ENCODE measurements at regions not wholly inside any gene's neighbourhood (a gene's known extent, or its start where the extent isn't known, plus 50 kb on each side); places are given as distances from the start of the nearest gene placed in this dataset.

- Histone ChIP-seq H3K27ac (ENCODE audit: low read length) (no peak overlapping the region), H3K9me3 (no peaks in the 10 kb centered on the region), H3K27me3 (replicated peaks in 1 of 2; ENCODE audit: control insufficient read depth in 2 of 2, extremely low read depth in 1 of 2, insufficient read depth in 2 of 2, low read length in 1 of 2) (peaks cover 0 to 57% of the 10 kb centered on the region in 2 experiments), H3K4me3 (ENCODE audit: control insufficient read depth in 1 of 2, extremely low read depth in 1 of 2, low read length in 1 of 2) (no peak overlapping the region), H3K4me1 (ENCODE audit: control insufficient read depth in 1 of 2, extremely low read depth in 1 of 2, insufficient read depth in 2 of 2, low read length in 2 of 2) (peaks cover 0 to 7% of the 10 kb centered on the region in 2 experiments), H3K36me3 (ENCODE audit: control insufficient read depth in 2 of 2, extremely low read depth in 1 of 2, insufficient read depth in 1 of 2, low read length in 1 of 2) (no peaks in the 10 kb centered on the region)
- DNase-seq (peak in 2 of 35 experiments; percentile 4 to 14), ATAC-seq (replicated peaks in 1 of 4) (no peak)
- Mint-ChIP-seq H3K36me3 (no peaks in the 10 kb centered on the region), H3K4me3 (no peak overlapping the region), H3K27ac (no peak overlapping the region), H3K27me3 (peaks cover 35 to 52% of the 10 kb centered on the region in 2 donors), H3K4me1 (peaks cover 0 to 6% (median 3%) of the 10 kb centered on the region in 3 donors), H3K9me3 (no peaks in the 10 kb centered on the region)
- POLR2A ChIA-PET, result no interaction called here
- CTCF ChIA-PET, result no interaction called here
- 79% methylated on average over 21 of the region's 29 CpGs for WGBS (ENCODE audit: insufficient coverage)
Measured at GRCh38 chr14:101076451-101077198, 173.1 kb upstream of the RTL1 start.

DNA sequence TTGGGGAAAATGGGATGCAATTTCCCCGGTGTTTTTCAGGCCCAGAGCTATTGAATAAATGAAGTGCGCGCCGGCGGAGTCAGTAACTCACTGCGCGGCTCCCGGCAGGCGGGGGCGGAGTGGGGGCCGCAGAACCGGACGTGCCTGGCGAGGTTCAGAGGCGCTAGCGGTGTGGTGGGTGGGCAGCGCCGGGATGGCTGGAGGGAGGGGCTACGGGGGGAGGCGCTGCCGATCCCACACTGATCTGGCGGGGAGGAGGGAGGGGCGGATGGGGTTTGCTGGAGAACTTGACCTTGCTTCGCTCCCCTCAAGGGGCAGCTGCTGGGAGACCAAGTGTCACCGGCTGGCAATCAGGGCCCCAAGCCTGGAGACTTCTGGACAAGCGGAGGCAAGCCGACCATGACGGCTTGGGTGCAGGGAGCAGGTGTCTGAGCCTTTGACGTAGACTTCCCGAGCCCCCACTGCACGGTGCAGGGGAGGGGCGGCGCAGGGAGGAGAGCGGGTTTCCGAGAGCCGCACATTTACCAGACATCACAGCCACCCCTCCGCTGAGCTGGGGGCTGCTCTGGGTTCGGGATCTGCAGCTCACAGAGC lies 174.1 kb upstream of the RTL1 start:
- no peak overlapping the region for H3K27ac ChIP-seq (ENCODE audit: low read length)

GRCh38 chr14:101078170-101078891 lies 174.8 kb upstream of the RTL1 start:
- Histone ChIP-seq H3K27ac (ENCODE audit: low read length) (no peak overlapping the region), H3K4me1 (ENCODE audit: control insufficient read depth in 1 of 2, extremely low read depth in 1 of 2, insufficient read depth in 2 of 2, low read length in 2 of 2) (peaks cover 0 to 7% of the 10 kb centered on the region in 2 experiments), H3K27me3 (replicated peaks in 1 of 2; ENCODE audit: control insufficient read depth in 2 of 2, extremely low read depth in 1 of 2, insufficient read depth in 2 of 2, low read length in 1 of 2) (peaks cover 0 to 67% of the 10 kb centered on the region in 2 experiments), H3K9me3 (no peaks in the 10 kb centered on the region), H3K36me3 (ENCODE audit: control insufficient read depth in 2 of 2, extremely low read depth in 1 of 2, insufficient read depth in 1 of 2, low read length in 1 of 2) (no peaks in the 10 kb centered on the region), H3K4me3 (ENCODE audit: control insufficient read depth in 1 of 2, extremely low read depth in 1 of 2, low read length in 1 of 2) (no peak overlapping the region)
- H3K36me3 Mint-ChIP-seq, result no peaks in the 10 kb centered on the region
- H3K4me3 Mint-ChIP-seq, result no peak overlapping the region
- CTCF ChIA-PET, result no interaction called here
- POLR2A ChIA-PET, result no interaction called here
- H3K27me3 Mint-ChIP-seq, result peaks cover 36 to 52% of the 10 kb centered on the region in 2 donors
- ATAC-seq (replicated peaks in 1 of 4) (no peak), DNase-seq (peak in 2 of 35 experiments; percentile 2 to 21)
- peak overlapping the region in 1 of 2 donors; percentile 7 for H3K27ac Mint-ChIP-seq
- H3K4me1 Mint-ChIP-seq, result peaks cover 0 to 6% (median 3%) of the 10 kb centered on the region in 3 donors
- H3K9me3 Mint-ChIP-seq, result no peaks in the 10 kb centered on the region
- WGBS (ENCODE audit: insufficient coverage), result 88% methylated on average over 5 of the region's 8 CpGs

More for the DNA sequence above, 174.1 kb upstream of the RTL1 start:
- Histone ChIP-seq H3K36me3 (ENCODE audit: control insufficient read depth in 2 of 2, extremely low read depth in 1 of 2, insufficient read depth in 1 of 2, low read length in 1 of 2) (no peaks in the 10 kb centered on the region), H3K9me3 (no peaks in the 10 kb centered on the region), H3K4me1 (ENCODE audit: control insufficient read depth in 1 of 2, extremely low read depth in 1 of 2, insufficient read depth in 2 of 2, low read length in 2 of 2) (peaks cover 0 to 7% of the 10 kb centered on the region in 2 experiments), H3K27me3 (replicated peaks in 1 of 2; ENCODE audit: control insufficient read depth in 2 of 2, extremely low read depth in 1 of 2, insufficient read depth in 2 of 2, low read length in 1 of 2) (peaks cover 0 to 62% of the 10 kb centered on the region in 2 experiments), H3K4me3 (ENCODE audit: control insufficient read depth in 1 of 2, extremely low read depth in 1 of 2, low read length in 1 of 2) (no peak overlapping the region)
- no peaks in the 10 kb centered on the region for H3K36me3 Mint-ChIP-seq
- no peak overlapping the region for H3K27ac Mint-ChIP-seq
- DNase-seq, result peak in 2 of 35 experiments; percentile 4 to 12
- ChIA-PET CTCF (no interaction called here), POLR2A (no interaction called here)
- H3K27me3 Mint-ChIP-seq, result peaks cover 36 to 52% of the 10 kb centered on the region in 2 donors
- peaks cover 0 to 6% (median 3%) of the 10 kb centered on the region in 3 donors for H3K4me1 Mint-ChIP-seq
- H3K4me3 Mint-ChIP-seq, result no peak overlapping the region
- no peak for ATAC-seq (replicated peaks in 1 of 4)
- H3K9me3 Mint-ChIP-seq, result no peaks in the 10 kb centered on the region
- 7% methylated on average over 34 of the region's 38 CpGs for WGBS (ENCODE audit: insufficient coverage)

DNA sequence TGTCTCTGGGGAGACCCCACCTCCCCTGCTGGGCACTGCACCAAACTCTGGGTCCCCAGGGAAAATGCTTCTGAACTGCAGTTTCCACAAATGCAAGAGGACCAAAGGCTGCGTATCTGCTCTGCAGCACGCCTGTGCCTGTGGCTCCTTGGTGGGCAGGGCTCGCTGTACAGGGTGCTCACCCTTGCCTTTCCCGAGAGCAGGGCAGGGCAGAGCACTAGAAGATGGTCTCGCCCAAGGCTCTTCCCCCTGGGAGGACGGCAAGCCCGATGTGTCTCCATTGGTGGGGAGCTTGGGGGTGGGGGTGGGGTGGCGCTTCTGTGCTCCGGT lies 175.3 kb upstream of the RTL1 start:
- H3K36me3 ChIP-seq (ENCODE audit: control insufficient read depth in 2 of 2, extremely low read depth in 1 of 2, insufficient read depth in 1 of 2, low read length in 1 of 2), result no peaks in the 10 kb centered on the region
- Mint-ChIP-seq H3K36me3 (no peaks in the 10 kb centered on the region), H3K9me3 (no peaks in the 10 kb centered on the region), H3K27me3 (peaks cover 36 to 52% of the 10 kb centered on the region in 2 donors), H3K27ac (no peak overlapping the region), H3K4me1 (peaks cover 0 to 6% (median 3%) of the 10 kb centered on the region in 3 donors), H3K4me3 (no peak overlapping the region)
- no peak overlapping the region for H3K27ac ChIP-seq (ENCODE audit: low read length)
- peaks cover 0 to 63% of the 10 kb centered on the region in 2 experiments for H3K27me3 ChIP-seq (replicated peaks in 1 of 2; ENCODE audit: control insufficient read depth in 2 of 2, extremely low read depth in 1 of 2, insufficient read depth in 2 of 2, low read length in 1 of 2)
- ChIA-PET POLR2A (no interaction called here), CTCF (no interaction called here)
- peaks cover 0 to 7% of the 10 kb centered on the region in 2 experiments for H3K4me1 ChIP-seq (ENCODE audit: control insufficient read depth in 1 of 2, extremely low read depth in 1 of 2, insufficient read depth in 2 of 2, low read length in 2 of 2)
- ATAC-seq (replicated peaks in 1 of 4), result no peak
- peak in 2 of 35 experiments; percentile 0 to 9 for DNase-seq
- H3K9me3 ChIP-seq, result no peaks in the 10 kb centered on the region
- 100% methylated on average over 4 of the region's 9 CpGs for WGBS (ENCODE audit: insufficient coverage)
- no peak overlapping the region for H3K4me3 ChIP-seq (ENCODE audit: control insufficient read depth in 1 of 2, extremely low read depth in 1 of 2, low read length in 1 of 2)

DNA sequence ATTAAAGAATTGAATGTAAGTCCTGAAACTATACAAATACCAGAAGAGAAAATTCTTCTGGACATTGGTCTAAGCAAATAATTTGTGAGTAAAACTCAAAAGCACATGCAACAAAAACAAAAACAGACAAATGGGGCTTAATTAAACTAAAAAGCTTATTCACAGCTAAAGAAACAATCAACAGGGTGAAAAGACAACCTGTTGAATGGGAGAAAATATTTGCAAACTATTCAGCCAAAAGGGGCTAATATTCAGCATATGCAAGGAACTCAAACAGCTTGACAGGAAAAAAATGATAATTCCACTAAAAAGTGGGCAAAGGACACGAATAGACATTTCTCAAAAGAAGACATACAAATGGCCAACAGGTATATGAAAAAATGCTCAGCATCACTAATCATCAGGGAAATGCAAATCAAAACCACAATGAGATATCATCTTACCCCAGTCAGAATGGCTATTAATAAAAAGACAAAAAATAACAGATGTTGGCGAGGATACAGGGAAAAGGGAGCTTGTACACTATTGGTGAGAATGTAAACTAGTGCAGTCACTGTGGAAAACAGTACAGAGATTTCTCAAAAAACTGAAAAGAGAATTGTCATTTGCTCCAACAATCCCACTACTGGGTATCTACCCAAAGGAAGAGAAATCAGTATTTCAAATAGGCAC lies 177.5 kb upstream of the RTL1 start:
- Mint-ChIP-seq H3K4me1 (peaks cover 0 to 6% (median 3%) of the 10 kb centered on the region in 3 donors), H3K36me3 (no peaks in the 10 kb centered on the region), H3K9me3 (peaks cover 0 to 3% (median 2%) of the 10 kb centered on the region in 3 donors), H3K4me3 (no peak overlapping the region), H3K27me3 (peaks cover 39 to 41% of the 10 kb centered on the region in 2 donors), H3K27ac (no peak overlapping the region)
- CTCF ChIA-PET, result no interaction called here
- H3K27me3 ChIP-seq (replicated peaks in 1 of 2; ENCODE audit: control insufficient read depth in 2 of 2, extremely low read depth in 1 of 2, insufficient read depth in 2 of 2, low read length in 1 of 2), result peaks cover 0 to 49% of the 10 kb centered on the region in 2 experiments
- no peak overlapping the region for H3K27ac ChIP-seq (ENCODE audit: low read length)
- H3K4me1 ChIP-seq (ENCODE audit: control insufficient read depth in 1 of 2, extremely low read depth in 1 of 2, insufficient read depth in 2 of 2, low read length in 2 of 2), result peaks cover 0 to 7% of the 10 kb centered on the region in 2 experiments
- POLR2A ChIA-PET, result no interaction called here
- no peak for ATAC-seq (replicated peaks in 1 of 4)
- H3K9me3 ChIP-seq, result no peaks in the 10 kb centered on the region
- no CpG with 5 or more reads among the region's 2 CpGs for WGBS (ENCODE audit: insufficient coverage)
- no peaks in the 10 kb centered on the region for H3K36me3 ChIP-seq (ENCODE audit: control insufficient read depth in 2 of 2, extremely low read depth in 1 of 2, insufficient read depth in 1 of 2, low read length in 1 of 2)
- no peak overlapping the region for H3K4me3 ChIP-seq (ENCODE audit: control insufficient read depth in 1 of 2, extremely low read depth in 1 of 2, low read length in 1 of 2)
- no peak for DNase-seq

- Mint-ChIP-seq H3K9me3 (peaks cover 0 to 8% (median 3%) of the 10 kb centered on the region in 3 donors), H3K27me3 (peaks cover 33 to 38% of the 10 kb centered on the region in 2 donors), H3K36me3 (no peaks in the 10 kb centered on the region), H3K27ac (no peak overlapping the region), H3K4me3 (no peak overlapping the region), H3K4me1 (peaks cover 0 to 3% (median 3%) of the 10 kb centered on the region in 3 donors)
- H3K9me3 ChIP-seq, result no peaks in the 10 kb centered on the region
- POLR2A ChIA-PET, result no interaction called here
- H3K36me3 ChIP-seq (ENCODE audit: control insufficient read depth in 2 of 2, extremely low read depth in 1 of 2, insufficient read depth in 1 of 2, low read length in 1 of 2), result no peaks in the 10 kb centered on the region
- 87% methylated on average over 9 of the region's 10 CpGs for WGBS (ENCODE audit: insufficient coverage)
- DNase-seq, result no peak
- CTCF ChIA-PET, result no interaction called here
- no peak for ATAC-seq (replicated peaks in 1 of 4)
- no peak overlapping the region for H3K4me3 ChIP-seq (ENCODE audit: control insufficient read depth in 1 of 2, extremely low read depth in 1 of 2, low read length in 1 of 2)
- peaks cover 0 to 42% of the 10 kb centered on the region in 2 experiments for H3K27me3 ChIP-seq (replicated peaks in 1 of 2; ENCODE audit: control insufficient read depth in 2 of 2, extremely low read depth in 1 of 2, insufficient read depth in 2 of 2, low read length in 1 of 2)
- H3K27ac ChIP-seq (ENCODE audit: low read length), result no peak overlapping the region
- H3K4me1 ChIP-seq (ENCODE audit: control insufficient read depth in 1 of 2, extremely low read depth in 1 of 2, insufficient read depth in 2 of 2, low read length in 2 of 2), result peaks cover 0 to 7% of the 10 kb centered on the region in 2 experiments
Measured at GRCh38 chr14:101082036-101082435, 178.5 kb upstream of the RTL1 start.

All from T-cell (primary cell).